Neural cell (in vitro differentiated cells): ENCODE measurements at regions not wholly inside any gene's neighbourhood (a gene's known extent, or its start where the extent isn't known, plus 50 kb on each side); places are given as distances from the start of the nearest gene placed in this dataset.

Source experiments
- H2AFZ ChIP-seq: fragments of 200-600, 300-800 bp; sonication (generic), shearing (Covaris generic); 2 replicates; pipeline ENCODE4 v1.6.0; 2014; ENCODE audit warnings: low read depth, mild to moderate bottlenecking, antibody characterized with exemption, low read length, moderate library complexity
- H3F3A ChIP-seq: fragments of 200-600 bp; shearing (Covaris generic); 2 replicates; pipeline ENCODE4 v1.6.1; 2016; ENCODE audit warnings: mild to moderate bottlenecking, moderate library complexity, mixed read lengths, antibody characterized with exemption, low read length; ENCODE audit not compliant: insufficient read depth, poor library complexity, severe bottlenecking
- H3K27ac ChIP-seq: fragments of 200-600, 300-800 bp; sonication (generic), shearing (Covaris generic); 2 replicates; pipeline ENCODE4 v1.5.1; 2014; ENCODE audit warnings: mild to moderate bottlenecking, low read length, moderate library complexity
- H3K27me3 ChIP-seq: fragments of 300-800, 200-600 bp; sonication (generic), shearing (Covaris generic); 2 replicates; pipeline ENCODE4 v1.6.0; 2014; ENCODE audit warnings: mild to moderate bottlenecking, low read depth, low read length, moderate library complexity; ENCODE audit not compliant: insufficient read depth
- H3K36me3 ChIP-seq: fragments of 300-800, 200-600 bp; sonication (generic), shearing (Covaris generic); 2 replicates; pipeline ENCODE4 v1.5.1; 2014; ENCODE audit warnings: mild to moderate bottlenecking, antibody characterized with exemption, low read length, moderate library complexity; ENCODE audit not compliant: insufficient read depth
- H3K4me2 ChIP-seq: fragments of 300-800, 200-600 bp; sonication (generic), shearing (Covaris generic); 2 replicates; pipeline ENCODE4 v1.6.0; 2014; ENCODE audit warnings: mild to moderate bottlenecking, low read length
- H3K4me3 ChIP-seq: fragments of 300-800, 200-600 bp; sonication (generic), shearing (Covaris generic); 2 replicates; pipeline ENCODE4 v1.5.1; 2014; ENCODE audit warnings: mild to moderate bottlenecking, low read length, moderate library complexity
- H3K79me2 ChIP-seq: fragments of 200-600 bp; shearing (Covaris generic); replicated peaks from 2 replicates; pipeline ENCODE4 v1.6.0; 2014; ENCODE audit warnings: mild to moderate bottlenecking, low read length, moderate library complexity; ENCODE audit not compliant: insufficient read depth
- H3K9ac ChIP-seq: fragments of 300-800, 200-600 bp; sonication (generic), shearing (Covaris generic); 2 replicates; pipeline ENCODE4 v1.6.1; 2016; ENCODE audit warnings: mild to moderate bottlenecking, low read length, mixed read lengths
- H3K9me2 ChIP-seq: fragments of 200-600 bp; shearing (Covaris generic); 2 replicates; pipeline ENCODE4 v1.6.1; 2016; ENCODE audit warnings: mild to moderate bottlenecking, low read length, mixed read lengths; ENCODE audit not compliant: insufficient read depth
- H3K9me3 ChIP-seq: fragments of 200-600, 300-800 bp; sonication (generic), shearing (Covaris generic); 2 replicates; pipeline ENCODE4 v1.6.1; 2016; ENCODE audit warnings: mild to moderate bottlenecking, mixed run types, low read length, moderate library complexity, mixed read lengths
- H4K20me1 ChIP-seq: fragments of 200-600 bp; shearing (Covaris generic); 2 replicates; pipeline ENCODE4 v1.6.1; 2016; ENCODE audit warnings: mild to moderate bottlenecking, mixed run types; ENCODE audit not compliant: insufficient read depth
- EP300 ChIP-seq: fragments of 450-650 bp; conservative IDR thresholded peaks from 2 replicates; pipeline ENCODE4 v1.6.1; 2014; ENCODE audit warnings: antibody characterized with exemption, mild to moderate bottlenecking, moderate library complexity; ENCODE audit not compliant: poor library complexity, severe bottlenecking
- EZH2 ChIP-seq: fragments of 200-600, 300-800 bp; shearing (Covaris generic), sonication (generic); IDR thresholded peaks from 2 replicates; pipeline ENCODE4 v1.6.1; 2014; ENCODE audit warnings: antibody characterized with exemption, low read length, borderline replicate concordance, mild to moderate bottlenecking; ENCODE audit not compliant: insufficient read depth, poor library complexity, severe bottlenecking
- MXI1 ChIP-seq: fragments of 450-650 bp; conservative IDR thresholded peaks from 2 replicates; pipeline ENCODE4 v1.6.1; 2014; ENCODE audit warnings: antibody characterized with exemption, mild to moderate bottlenecking; ENCODE audit not compliant: poor library complexity, severe bottlenecking
- POLR2AphosphoS5 ChIP-seq: IDR thresholded peaks from 2 replicates; pipeline ENCODE4 v1.6.1; 2012
- RAD21 ChIP-seq: fragments of 450-650 bp; conservative IDR thresholded peaks from 2 replicates; pipeline ENCODE4 v1.6.1; 2014; ENCODE audit warnings: antibody characterized with exemption, mild to moderate bottlenecking, moderate library complexity
- REST ChIP-seq: IDR thresholded peaks from 2 replicates; pipeline ENCODE4 v1.6.1; 2012; ENCODE audit warnings: borderline replicate concordance
- SMC3 ChIP-seq: fragments of 450-650 bp; conservative IDR thresholded peaks from 2 replicates; pipeline ENCODE4 v1.6.1; 2014; ENCODE audit warnings: antibody characterized with exemption, mild to moderate bottlenecking, moderate library complexity; ENCODE audit not compliant: poor library complexity
- TAF1 ChIP-seq: IDR thresholded peaks from 2 replicates; pipeline ENCODE4 v1.6.1; 2012; ENCODE audit warnings: low read depth
- TF ChIP-seq, protein P1 (sequence below): fragments of 450-650 bp; IDR thresholded peaks from 2 replicates; pipeline ENCODE4 v1.5.1; 2014; ENCODE audit warnings: antibody characterized with exemption, mild to moderate bottlenecking, moderate library complexity; ENCODE audit not compliant: poor library complexity, severe bottlenecking

DNA sequence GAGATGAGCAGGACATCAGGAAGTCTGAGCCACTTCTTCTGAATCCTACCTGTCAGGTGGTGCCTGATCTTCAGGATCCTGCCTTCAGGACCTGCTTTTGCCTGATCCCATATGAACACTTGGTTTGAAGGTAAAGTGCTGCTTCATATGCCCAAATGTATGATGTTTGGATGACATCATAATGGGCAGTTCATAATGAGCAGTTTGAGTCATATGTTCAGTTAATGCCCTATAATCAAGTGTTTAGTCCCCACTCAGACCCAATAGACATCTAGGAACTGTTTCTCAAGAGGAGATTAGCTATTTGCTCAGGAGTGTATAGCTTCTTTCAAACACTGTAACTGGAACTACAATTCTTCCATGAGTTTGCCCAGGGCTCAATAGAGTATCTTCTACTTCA lies 58.8 kb downstream of the POLR1D start:
- Histone ChIP-seq H4K20me1 (no peaks in the 10 kb centered on the region), H3K4me3 (no peak overlapping the region), H3K27me3 (no peaks in the 10 kb centered on the region), H2AFZ (no peak overlapping the region), H3K9me3 (no peaks in the 10 kb centered on the region), H3K4me2 (no peak overlapping the region), H3K9ac (no peak overlapping the region), H3K36me3 (no peaks in the 10 kb centered on the region), H3K79me2 (no peaks in the 10 kb centered on the region), H3K9me2 (no peaks in the 10 kb centered on the region), H3K27ac (no peak overlapping the region), H3F3A (no peaks in the 10 kb centered on the region)
- TF ChIP-seq EZH2 (no peak), TAF1 (no peak), MXI1 (no peak), RAD21 (no peak), REST (no peak), SMC3 (no peak), POLR2AphosphoS5 (no peak), EP300 (no peak)
- TF ChIP-seq, protein P1, sequence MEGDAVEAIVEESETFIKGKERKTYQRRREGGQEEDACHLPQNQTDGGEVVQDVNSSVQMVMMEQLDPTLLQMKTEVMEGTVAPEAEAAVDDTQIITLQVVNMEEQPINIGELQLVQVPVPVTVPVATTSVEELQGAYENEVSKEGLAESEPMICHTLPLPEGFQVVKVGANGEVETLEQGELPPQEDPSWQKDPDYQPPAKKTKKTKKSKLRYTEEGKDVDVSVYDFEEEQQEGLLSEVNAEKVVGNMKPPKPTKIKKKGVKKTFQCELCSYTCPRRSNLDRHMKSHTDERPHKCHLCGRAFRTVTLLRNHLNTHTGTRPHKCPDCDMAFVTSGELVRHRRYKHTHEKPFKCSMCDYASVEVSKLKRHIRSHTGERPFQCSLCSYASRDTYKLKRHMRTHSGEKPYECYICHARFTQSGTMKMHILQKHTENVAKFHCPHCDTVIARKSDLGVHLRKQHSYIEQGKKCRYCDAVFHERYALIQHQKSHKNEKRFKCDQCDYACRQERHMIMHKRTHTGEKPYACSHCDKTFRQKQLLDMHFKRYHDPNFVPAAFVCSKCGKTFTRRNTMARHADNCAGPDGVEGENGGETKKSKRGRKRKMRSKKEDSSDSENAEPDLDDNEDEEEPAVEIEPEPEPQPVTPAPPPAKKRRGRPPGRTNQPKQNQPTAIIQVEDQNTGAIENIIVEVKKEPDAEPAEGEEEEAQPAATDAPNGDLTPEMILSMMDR, result no peak

DNA sequence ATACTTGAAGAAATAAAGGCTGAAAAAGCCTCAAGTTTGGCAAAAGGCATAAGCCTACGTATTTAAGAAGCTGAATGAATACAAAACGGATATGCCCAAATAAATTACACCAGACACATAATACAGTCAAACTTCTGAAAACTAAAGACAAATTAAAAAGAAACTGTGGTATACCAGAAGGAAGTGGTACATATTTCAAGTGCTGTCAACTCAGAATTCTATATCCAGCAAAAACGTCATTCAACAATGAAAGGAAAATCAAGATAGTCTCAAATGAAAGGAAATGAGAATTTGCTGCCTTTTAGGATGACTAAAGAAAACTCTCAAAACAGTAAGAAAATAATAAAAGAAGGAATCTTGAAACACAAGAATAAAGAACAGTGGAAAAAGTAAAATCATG lies 69.5 kb downstream of the POLR1D start:
- no peak for TF ChIP-seq POLR2AphosphoS5
- TF ChIP-seq EP300, result no peak
- TF ChIP-seq, protein P1, result no peak
- no peak for TF ChIP-seq RAD21
- TF ChIP-seq MXI1, result no peak
- no peak for TF ChIP-seq REST
- no peak for TF ChIP-seq SMC3
- TF ChIP-seq EZH2, result no peak
- no peak for TF ChIP-seq TAF1
- H3F3A ChIP-seq, result no peaks in the 10 kb centered on the region
- H3K36me3 ChIP-seq, result no peaks in the 10 kb centered on the region

More for the DNA sequence above, 69.5 kb downstream of the POLR1D start:
- Histone ChIP-seq H2AFZ (no peak overlapping the region), H3K9me3 (no peaks in the 10 kb centered on the region), H3K9me2 (no peaks in the 10 kb centered on the region), H3K27me3 (no peaks in the 10 kb centered on the region), H4K20me1 (no peaks in the 10 kb centered on the region), H3K9ac (no peak overlapping the region), H3K79me2 (no peaks in the 10 kb centered on the region), H3K4me3 (no peak overlapping the region), H3K4me2 (no peak overlapping the region), H3K27ac (no peak overlapping the region)
